C4-2B (cell line): ENCODE measurements at regions not wholly inside any gene's neighbourhood (a gene's known extent, or its start where the extent isn't known, plus 50 kb on each side); places are given as distances from the start of the nearest gene placed in this dataset.

ENCODE experiments used
- CTCF ChIP-seq: fragments of 450-650 bp; conservative IDR thresholded peaks from 2 replicates; pipeline ENCODE4 v1.5.1; 2017; ENCODE audit warnings: mild to moderate bottlenecking
- ZFX ChIP-seq: fragments of 450-650 bp; IDR thresholded peaks from 2 replicates; pipeline ENCODE4 v1.6.1; 2017

- TF ChIP-seq CTCF (no peak), ZFX (no peak)
These were observed 2109.4 kb upstream of the PIK3C3 start for GRCh38 chr18:39845631-39846030.
